SK-N-SH (cell line): ENCODE measurements at regions not wholly inside any gene's neighbourhood (a gene's known extent, or its start where the extent isn't known, plus 50 kb on each side); places are given as distances from the start of the nearest gene placed in this dataset.

Source experiments
- CTCF ChIA-PET: fragments of 300-600, 350-600 bp; formaldehyde crosslinking; extraction: SDS; loops from one replicate; lab custom pipeline; 2021; lab: Yijun Ruan, JAX
- POLR2A ChIA-PET: fragments of 350-600 bp; sonication (Branson Sonifier 250); formaldehyde crosslinking; extraction: SDS; loops from one replicate; lab custom pipeline; 2020; ENCODE audit warnings: antibody characterized with exemption, inconsistent platforms; lab: Yijun Ruan, JAX
- DNase-seq: peaks from one replicate; pipeline ENCODE4 v3.0.0; 2012
- H2AFZ ChIP-seq: fragments of 200-600 bp; sonication (generic); 2 replicates; pipeline ENCODE4 v1.8.1; 2016; ENCODE audit warnings: antibody characterized with exemption, mild to moderate bottlenecking, low read depth
- H3F3A ChIP-seq: fragments of 200-600 bp; sonication (generic); replicated peaks from 2 replicates; pipeline ENCODE3; 2016; ENCODE audit warnings: antibody characterized with exemption, mild to moderate bottlenecking; ENCODE audit not compliant: insufficient read depth
- H3K27ac ChIP-seq, 2 experiments: fragments of 200-500 bp in 1 of 2; fragments of 200-600 bp in 1 of 2; sonication (Bioruptor generic) in 1 of 2; sonication (generic), shearing (Covaris generic) in 1 of 2; 2 replicates each; pipeline versions ENCODE4 v1.5.1 to v1.6.1; 2014 to 2016; ENCODE audit warnings: low read depth in 2 of 2, inconsistent platforms in 1 of 2, low read length in 1 of 2, mild to moderate bottlenecking in 1 of 2, mixed read lengths in 1 of 2
- H3K27me3 ChIP-seq: fragments of 200-600 bp; sonication (generic), shearing (Covaris generic); 2 replicates; pipeline ENCODE4 v1.6.1; 2016; ENCODE audit warnings: mixed run types; ENCODE audit not compliant: insufficient read depth
- H3K36me3 ChIP-seq, 2 experiments: fragments of 200-500 bp in 1 of 2; fragments of 200-600 bp in 1 of 2; sonication (Bioruptor generic) in 1 of 2; sonication (generic) in 1 of 2; replicated peaks in 1 of 2; 2 replicates each; pipeline versions ENCODE3 to v1.5.1; 2014 to 2016; ENCODE audit warnings: low read length in 1 of 2, mild to moderate bottlenecking in 1 of 2; ENCODE audit not compliant: insufficient read depth in 2 of 2, control insufficient read depth in 1 of 2
- H3K4me1 ChIP-seq, 2 experiments: fragments of 200-500 bp in 1 of 2; fragments of 200-600 bp in 1 of 2; sonication (Bioruptor generic) in 1 of 2; sonication (generic), shearing (Covaris generic) in 1 of 2; 2 replicates each; pipeline versions ENCODE4 v1.5.1 to v1.6.1; 2014 to 2016; ENCODE audit warnings: low read depth in 1 of 2, low read length in 1 of 2, mixed run types in 1 of 2; ENCODE audit not compliant: insufficient read depth in 2 of 2, control insufficient read depth in 1 of 2
- H3K4me2 ChIP-seq: fragments of 200-600 bp; sonication (generic), shearing (Covaris generic); 2 replicates; pipeline ENCODE4 v1.6.1; 2017; ENCODE audit warnings: mixed run types
- H3K4me3 ChIP-seq, 2 experiments: fragments of 200-500 bp in 1 of 2; fragments of 200-600 bp in 1 of 2; sonication (Bioruptor generic) in 1 of 2; sonication (generic), shearing (Covaris generic) in 1 of 2; 2 replicates each; pipeline versions ENCODE4 v1.5.1 to v1.8.1; 2014 to 2016; ENCODE audit warnings: low read depth in 2 of 2, inconsistent platforms in 1 of 2, low read length in 1 of 2, mild to moderate bottlenecking in 1 of 2, mixed read lengths in 1 of 2, moderate library complexity in 1 of 2
- H3K79me2 ChIP-seq: fragments of 200-600 bp; sonication (generic); 2 replicates; pipeline ENCODE4 v1.8.1; 2017; ENCODE audit warnings: mild to moderate bottlenecking; ENCODE audit not compliant: insufficient read depth
- H3K9ac ChIP-seq: fragments of 200-600 bp; sonication (generic); 2 replicates; pipeline ENCODE4 v1.6.1; 2017; ENCODE audit warnings: mixed run types
- H3K9me2 ChIP-seq: fragments of 200-600 bp; sonication (generic); 2 replicates; pipeline ENCODE4 v1.6.1; 2017; ENCODE audit warnings: mixed run types
- H3K9me3 ChIP-seq: fragments of 200-600 bp; sonication (generic); 2 replicates; pipeline ENCODE4 v1.6.1; 2017; ENCODE audit warnings: mixed run types, mild to moderate bottlenecking, moderate library complexity
- H4K20me1 ChIP-seq: fragments of 200-600 bp; sonication (generic); 2 replicates; pipeline ENCODE4 v1.6.1; 2017; ENCODE audit warnings: mild to moderate bottlenecking, mixed run types; ENCODE audit not compliant: insufficient read depth
- CHD2 ChIP-seq: fragments of 150-350 bp; IDR thresholded peaks from 2 replicates; pipeline ENCODE4 v1.6.1; 2018; ENCODE audit warnings: low read length; ENCODE audit not compliant: partially characterized antibody
- EP300 ChIP-seq, 2 experiments: IDR thresholded peaks; 2 replicates each; pipeline versions ENCODE4 v1.4.0 to v1.6.1; 2012; ENCODE audit warnings: borderline replicate concordance in 1 of 2, low read depth in 1 of 2, low read length in 1 of 2
- FOXJ3 ChIP-seq: sonication (generic); formaldehyde crosslinking; IDR thresholded peaks from 2 replicates; pipeline ENCODE4 v1.5.1; 2020; ENCODE audit warnings: mild to moderate bottlenecking, missing genetic modification reagents
- FOXM1 ChIP-seq: IDR thresholded peaks from 2 replicates; pipeline ENCODE4 v1.4.0; 2012; ENCODE audit warnings: low read depth, mild to moderate bottlenecking
- NRF1 ChIP-seq: IDR thresholded peaks from 2 replicates; pipeline ENCODE4 v1.6.1; 2012; ENCODE audit warnings: low read depth, mild to moderate bottlenecking, low read length
- RCOR1 ChIP-seq: fragments of 150-350 bp; IDR thresholded peaks from 2 replicates; pipeline ENCODE4 v1.6.1; 2017; ENCODE audit warnings: antibody characterized with exemption, low read length
- RXRA ChIP-seq: IDR thresholded peaks from 2 replicates; pipeline ENCODE4 v1.4.0; 2012; ENCODE audit warnings: low read depth, mild to moderate bottlenecking, borderline replicate concordance
- SMC3 ChIP-seq: IDR thresholded peaks from 2 replicates; pipeline ENCODE4 v1.6.1; 2012; ENCODE audit warnings: low read depth, low read length, improper control_type of control experiment
- TAF1 ChIP-seq: IDR thresholded peaks from 2 replicates; pipeline ENCODE4 v1.6.1; 2012; ENCODE audit warnings: low read depth, mild to moderate bottlenecking, low read length, moderate library complexity, borderline replicate concordance
- WGBS: methylation state at CpG from one replicate; pipeline ENCODE4 v1.1.6; 2017; ENCODE audit warnings: low lambda C conversion rate; 5-methylcytosine and 5-hydroxymethylcytosine counted together
- TF ChIP-seq, protein P1 (sequence below): fragments of 200-600 bp; sonication (generic); IDR thresholded peaks from 2 replicates; pipeline ENCODE4 v1.6.1; 2017; ENCODE audit warnings: antibody characterized with exemption, mild to moderate bottlenecking, moderate library complexity
- TF ChIP-seq, protein P2 (sequence below): IDR thresholded peaks from 2 replicates; pipeline ENCODE4 v1.4.0; 2012; ENCODE audit warnings: low read depth, borderline replicate concordance
- TF ChIP-seq, protein P3 (sequence below): fragments of 150-350 bp; IDR thresholded peaks from 2 replicates; pipeline ENCODE4 v1.6.1; 2016; ENCODE audit warnings: mild to moderate bottlenecking, low read depth, low read length

DNA sequence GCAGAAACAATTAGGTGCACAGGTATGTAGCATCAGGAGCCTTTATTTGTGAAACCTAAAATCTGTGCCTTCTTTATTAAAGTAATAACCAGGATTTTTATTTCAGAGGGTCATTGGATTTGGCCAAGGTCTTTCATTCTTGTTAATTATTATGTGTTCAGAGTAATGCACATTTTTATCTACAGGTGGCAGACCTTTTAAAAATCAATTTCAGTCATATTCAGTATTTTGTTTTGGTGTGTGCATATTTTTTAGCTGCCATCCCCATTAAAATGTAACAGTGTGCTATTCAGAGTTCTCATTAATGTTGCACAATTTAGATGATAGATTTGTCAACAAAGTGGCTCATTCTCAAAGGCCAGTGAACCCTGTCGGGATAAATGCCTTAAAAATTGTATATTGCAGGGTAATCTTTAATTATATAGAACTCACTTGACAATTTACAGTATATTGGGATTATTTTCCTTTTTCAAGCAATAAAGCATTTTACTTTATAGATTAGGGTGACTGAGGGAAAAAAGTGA, 319.3 kb upstream of the SOX5 start:
- Histone ChIP-seq H3K4me2 (no peak overlapping the region), H4K20me1 (no peaks in the 10 kb centered on the region), H3K9me2 (no peaks in the 10 kb centered on the region), H3K36me3 (no peaks in the 10 kb centered on the region), H3K4me1 (no peaks in the 10 kb centered on the region), H3F3A (no peaks in the 10 kb centered on the region), H3K27me3 (no peaks in the 10 kb centered on the region), H3K27ac (no peak overlapping the region), H3K9ac (no peak overlapping the region)
- POLR2A ChIA-PET = no interaction called here
- DNase-seq = no peak
- no peak for TF ChIP-seq EP300 (IDR thresholded peaks at IDR 0.05; ENCODE audit: borderline replicate concordance in 1 of 2, low read depth in 1 of 2, low read length in 1 of 2)
- TF ChIP-seq, protein P1, sequence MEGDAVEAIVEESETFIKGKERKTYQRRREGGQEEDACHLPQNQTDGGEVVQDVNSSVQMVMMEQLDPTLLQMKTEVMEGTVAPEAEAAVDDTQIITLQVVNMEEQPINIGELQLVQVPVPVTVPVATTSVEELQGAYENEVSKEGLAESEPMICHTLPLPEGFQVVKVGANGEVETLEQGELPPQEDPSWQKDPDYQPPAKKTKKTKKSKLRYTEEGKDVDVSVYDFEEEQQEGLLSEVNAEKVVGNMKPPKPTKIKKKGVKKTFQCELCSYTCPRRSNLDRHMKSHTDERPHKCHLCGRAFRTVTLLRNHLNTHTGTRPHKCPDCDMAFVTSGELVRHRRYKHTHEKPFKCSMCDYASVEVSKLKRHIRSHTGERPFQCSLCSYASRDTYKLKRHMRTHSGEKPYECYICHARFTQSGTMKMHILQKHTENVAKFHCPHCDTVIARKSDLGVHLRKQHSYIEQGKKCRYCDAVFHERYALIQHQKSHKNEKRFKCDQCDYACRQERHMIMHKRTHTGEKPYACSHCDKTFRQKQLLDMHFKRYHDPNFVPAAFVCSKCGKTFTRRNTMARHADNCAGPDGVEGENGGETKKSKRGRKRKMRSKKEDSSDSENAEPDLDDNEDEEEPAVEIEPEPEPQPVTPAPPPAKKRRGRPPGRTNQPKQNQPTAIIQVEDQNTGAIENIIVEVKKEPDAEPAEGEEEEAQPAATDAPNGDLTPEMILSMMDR = peak; percentile 36
- TF ChIP-seq, protein P2, sequence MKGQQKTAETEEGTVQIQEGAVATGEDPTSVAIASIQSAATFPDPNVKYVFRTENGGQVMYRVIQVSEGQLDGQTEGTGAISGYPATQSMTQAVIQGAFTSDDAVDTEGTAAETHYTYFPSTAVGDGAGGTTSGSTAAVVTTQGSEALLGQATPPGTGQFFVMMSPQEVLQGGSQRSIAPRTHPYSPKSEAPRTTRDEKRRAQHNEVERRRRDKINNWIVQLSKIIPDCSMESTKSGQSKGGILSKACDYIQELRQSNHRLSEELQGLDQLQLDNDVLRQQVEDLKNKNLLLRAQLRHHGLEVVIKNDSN = no peak
- TF ChIP-seq SMC3 = no peak
- TF ChIP-seq FOXM1 = no peak
- TF ChIP-seq, all 33 proteins: peak for 1
- CTCF ChIA-PET = interaction anchor here (0.6 to 1.3 kb wide), 3 partner anchors 8 to 73 kb away, joined by 3 to 4 read pairs (median 3); no protein-coding TSS in a partner anchor
- no peak overlapping the region for H3K4me3 ChIP-seq
- H2AFZ ChIP-seq = no peak overlapping the region
- 54% methylated on average over 1 of the region's 1 CpG for WGBS
- H3K9me3 ChIP-seq = no peaks in the 10 kb centered on the region
- H3K79me2 ChIP-seq = no peaks in the 10 kb centered on the region

DNA sequence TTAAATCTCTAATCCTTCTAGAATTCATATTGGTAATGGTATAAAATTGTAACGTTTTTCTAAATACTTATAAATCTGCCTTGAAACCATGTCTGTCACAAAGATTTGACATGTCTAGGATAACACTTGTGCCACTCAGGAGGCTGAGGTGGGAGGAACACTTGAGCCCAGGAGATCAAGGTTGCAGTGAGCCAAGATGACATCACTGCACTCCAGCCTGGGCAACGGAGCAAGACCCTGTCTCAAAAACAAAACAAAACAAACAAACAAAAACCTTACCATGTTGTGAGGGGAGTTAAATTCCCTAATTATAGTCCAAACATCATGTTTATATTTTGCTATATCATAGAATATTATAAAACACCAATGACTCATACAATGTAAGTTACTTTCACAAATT, 317.5 kb upstream of the SOX5 start:
- H3K79me2 ChIP-seq = no peaks in the 10 kb centered on the region
- no peaks in the 10 kb centered on the region for H3K4me1 ChIP-seq
- ChIA-PET POLR2A (no interaction called here), CTCF (no interaction called here)
- no peak overlapping the region for H3K4me2 ChIP-seq
- TF ChIP-seq RCOR1 (no peak), FOXJ3 (CRISPR knock-in tag) (no peak), NRF1 (no peak), CHD2 (no peak), RXRA (no peak), EP300 (IDR thresholded peaks at IDR 0.05; ENCODE audit: borderline replicate concordance in 1 of 2, low read depth in 1 of 2, low read length in 1 of 2) (no peak), TAF1 (no peak)
- TF ChIP-seq, protein P3, sequence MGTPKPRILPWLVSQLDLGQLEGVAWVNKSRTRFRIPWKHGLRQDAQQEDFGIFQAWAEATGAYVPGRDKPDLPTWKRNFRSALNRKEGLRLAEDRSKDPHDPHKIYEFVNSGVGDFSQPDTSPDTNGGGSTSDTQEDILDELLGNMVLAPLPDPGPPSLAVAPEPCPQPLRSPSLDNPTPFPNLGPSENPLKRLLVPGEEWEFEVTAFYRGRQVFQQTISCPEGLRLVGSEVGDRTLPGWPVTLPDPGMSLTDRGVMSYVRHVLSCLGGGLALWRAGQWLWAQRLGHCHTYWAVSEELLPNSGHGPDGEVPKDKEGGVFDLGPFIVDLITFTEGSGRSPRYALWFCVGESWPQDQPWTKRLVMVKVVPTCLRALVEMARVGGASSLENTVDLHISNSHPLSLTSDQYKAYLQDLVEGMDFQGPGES = no peak
- H3K9me3 ChIP-seq = no peaks in the 10 kb centered on the region
- WGBS = 37% methylated on average over 2 of the region's 2 CpGs
- H3K9me2 ChIP-seq = no peaks in the 10 kb centered on the region
- H4K20me1 ChIP-seq = no peaks in the 10 kb centered on the region
- no peaks in the 10 kb centered on the region for H3K27me3 ChIP-seq
- H2AFZ ChIP-seq = no peak overlapping the region
- no peak overlapping the region for H3K27ac ChIP-seq
- no peak overlapping the region for H3K4me3 ChIP-seq
- DNase-seq = no peak
- H3K9ac ChIP-seq = no peak overlapping the region
- no peaks in the 10 kb centered on the region for H3K36me3 ChIP-seq
- H3F3A ChIP-seq = no peaks in the 10 kb centered on the region
